HG02938 (cell line): ENCODE measurements at regions not wholly inside any gene's neighbourhood (a gene's known extent, or its start where the extent isn't known, plus 50 kb on each side); places are given as distances from the start of the nearest gene placed in this dataset.

Source experiments
- ATAC-seq: cut with Tn5 transposase; IDR thresholded peaks from one replicate; pipeline ENCODE4 v1.9.1; 2021; ENCODE audit warnings: mild to moderate bottlenecking, moderate library complexity; ENCODE audit not compliant: unreplicated experiment

GRCh38 chr12:66848967-66849366 lies 170.1 kb upstream of the GRIP1 start:
- no peak for ATAC-seq

GRCh38 chr12:66851134-66851533 lies 172.3 kb upstream of the GRIP1 start:
- ATAC-seq: no peak

DNA sequence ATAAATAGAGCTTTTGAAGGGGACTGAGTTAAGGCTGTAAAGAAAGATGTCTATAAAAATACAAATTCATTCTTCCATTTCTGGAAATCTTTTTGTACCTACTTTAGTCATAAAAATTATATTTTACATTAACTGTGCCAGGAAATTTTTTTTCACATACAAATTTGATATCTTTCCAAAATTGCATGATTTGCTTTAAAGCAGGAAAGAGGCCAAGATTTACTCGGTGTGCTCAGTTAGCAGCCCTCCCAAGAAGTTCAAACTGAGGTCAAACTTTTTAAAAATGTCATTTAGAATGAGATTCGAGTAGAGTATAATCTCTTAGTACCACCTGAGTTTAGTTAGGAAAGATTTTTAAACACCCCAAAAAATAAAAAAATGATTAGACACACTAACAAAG lies 173.2 kb upstream of the GRIP1 start:
- no peak for ATAC-seq

DNA sequence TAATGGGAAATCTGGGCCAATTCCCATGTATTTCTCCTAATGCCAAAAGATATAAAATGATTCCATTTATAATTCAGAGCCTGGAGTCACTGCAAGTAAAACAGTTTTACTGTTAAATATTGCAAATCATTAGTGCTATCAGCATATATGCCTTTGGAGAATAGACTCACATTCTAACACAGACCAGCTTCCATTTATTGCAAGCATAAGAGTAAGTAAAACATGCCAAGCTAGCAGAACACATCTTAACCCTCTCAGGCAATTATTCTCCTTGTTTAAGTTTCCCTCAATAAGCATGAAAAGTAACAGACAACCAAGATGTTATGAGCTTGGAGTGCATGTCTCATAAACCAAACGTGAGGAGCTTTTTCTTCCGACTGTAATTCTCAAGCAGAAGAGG lies 173.9 kb upstream of the GRIP1 start:
- ATAC-seq: no peak

DNA sequence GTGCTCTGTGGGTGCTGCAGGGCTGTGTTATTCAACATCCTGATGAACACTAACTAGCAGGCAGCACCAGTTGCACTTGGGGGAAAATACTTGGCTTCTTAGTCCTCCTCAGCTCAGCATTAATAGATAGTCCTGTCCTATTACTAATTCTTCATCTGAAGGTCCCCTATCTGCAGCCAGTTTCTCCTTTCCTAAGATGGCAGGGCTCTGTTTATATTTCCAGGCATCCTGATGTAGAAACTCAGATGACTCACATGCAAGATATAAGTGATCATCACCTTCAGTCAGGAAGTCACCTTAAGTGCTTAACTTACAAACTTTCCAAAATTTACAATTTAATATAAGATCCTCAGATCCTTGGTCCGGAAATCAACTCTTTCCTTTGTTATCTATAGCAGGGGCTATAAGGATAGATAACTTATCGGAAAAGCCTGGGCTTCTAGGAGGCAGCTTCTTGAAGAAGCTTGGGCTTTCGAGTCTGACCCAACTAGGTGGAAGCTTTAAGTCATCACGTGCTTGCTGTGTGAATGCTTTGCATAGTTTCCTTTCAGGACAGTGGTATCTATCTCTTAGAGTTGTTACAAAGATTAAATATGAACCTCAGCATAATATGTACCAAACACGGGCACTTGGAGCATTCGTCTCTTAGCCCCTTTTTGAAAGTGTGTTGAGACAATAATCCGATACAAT lies 181.0 kb upstream of the GRIP1 start:
- ATAC-seq: no peak

DNA sequence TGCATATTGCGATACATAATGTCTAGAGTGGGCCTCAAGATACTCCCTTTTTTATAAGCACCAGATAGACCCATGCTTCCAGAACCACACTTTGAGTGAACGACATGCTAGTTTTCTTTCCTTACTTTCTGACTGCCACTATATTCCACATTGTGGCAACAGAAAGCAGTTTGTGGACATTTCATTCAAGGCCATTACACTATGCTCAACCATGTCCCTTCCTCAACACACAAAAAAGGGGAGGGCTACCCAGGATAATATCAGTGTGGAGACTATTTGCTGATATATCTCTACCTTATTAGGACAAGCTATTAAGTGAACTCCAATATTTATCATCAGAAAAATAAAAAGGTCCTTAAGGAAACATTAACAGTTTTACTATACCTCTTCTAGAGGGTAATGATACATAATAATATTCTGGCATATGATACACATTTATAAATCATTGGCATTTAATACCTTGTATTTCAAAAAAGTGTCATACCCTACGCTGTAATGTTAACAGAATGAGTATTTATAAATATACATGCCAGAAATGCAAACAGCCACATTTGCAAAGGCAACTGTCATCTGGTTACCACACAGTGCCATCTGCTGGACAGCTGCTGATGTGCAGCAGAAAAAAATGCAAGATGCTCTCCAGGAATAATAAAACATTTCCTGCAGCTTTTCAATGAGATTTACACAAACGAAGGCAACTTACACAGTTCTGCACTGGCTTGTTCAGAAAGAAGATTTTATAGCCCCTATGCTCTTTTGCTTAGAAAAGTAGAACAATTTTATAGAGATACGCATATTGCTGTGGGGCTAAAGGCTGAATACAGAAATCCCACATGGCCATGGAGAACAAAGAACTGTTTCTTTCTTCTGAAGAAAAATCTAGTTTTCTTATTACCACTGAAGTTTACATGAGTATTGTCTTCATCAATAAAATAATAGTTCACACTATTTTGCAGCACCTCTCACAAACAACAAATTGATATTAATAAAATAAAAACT lies 182.2 kb upstream of the GRIP1 start:
- ATAC-seq: peak; percentile 73

DNA sequence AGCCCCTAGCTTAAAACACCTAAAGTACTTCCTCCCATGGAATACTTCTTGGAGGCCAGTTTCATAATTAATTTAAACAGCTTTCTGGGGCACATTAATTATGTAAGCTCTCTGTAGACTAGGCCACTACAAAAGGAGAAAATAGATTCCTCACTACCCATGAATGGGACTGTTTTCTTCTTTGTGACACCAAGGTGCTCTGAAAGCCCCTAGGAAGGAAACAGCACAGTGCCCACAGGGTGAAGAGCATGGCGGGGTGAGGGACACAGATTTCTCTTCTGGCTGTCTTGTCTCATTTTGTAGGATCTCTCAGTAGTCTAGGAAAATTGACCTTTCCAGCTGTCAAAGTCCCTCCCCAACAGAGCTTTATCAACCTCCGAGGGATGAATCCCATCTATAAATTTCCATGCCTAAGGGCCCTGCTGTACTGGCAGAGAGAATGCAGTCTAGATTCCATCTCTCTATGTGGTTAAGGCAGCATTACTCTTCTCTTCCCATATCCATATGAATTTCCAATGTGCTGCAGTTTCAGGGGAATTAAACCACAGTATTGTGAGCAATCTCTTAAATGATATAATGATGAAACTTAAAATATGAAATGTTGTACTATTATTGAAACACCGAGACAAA lies 183.6 kb upstream of the GRIP1 start:
- ATAC-seq: no peak

GRCh38 chr12:66863276-66863675 lies 184.4 kb upstream of the GRIP1 start:
- ATAC-seq: no peak

DNA sequence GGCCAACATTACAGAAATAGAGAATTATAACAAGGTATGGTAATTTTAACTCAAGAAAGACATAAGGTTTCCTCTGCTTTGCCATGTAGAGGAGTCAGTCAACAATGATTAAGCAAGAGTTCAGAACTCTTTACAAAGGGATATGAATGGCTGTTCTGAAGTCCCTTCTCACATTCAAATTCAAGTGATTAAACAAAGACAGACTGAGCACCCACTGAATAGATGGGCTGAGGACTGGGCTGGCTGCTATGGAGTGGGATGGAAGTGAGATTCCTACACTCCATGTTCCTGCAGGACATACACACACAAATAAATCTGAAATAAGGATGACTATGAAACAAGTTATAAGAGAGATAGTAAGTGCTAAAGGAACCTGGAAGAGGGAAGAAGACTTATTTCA lies 199.0 kb upstream of the GRIP1 start:
- ATAC-seq: no peak

DNA sequence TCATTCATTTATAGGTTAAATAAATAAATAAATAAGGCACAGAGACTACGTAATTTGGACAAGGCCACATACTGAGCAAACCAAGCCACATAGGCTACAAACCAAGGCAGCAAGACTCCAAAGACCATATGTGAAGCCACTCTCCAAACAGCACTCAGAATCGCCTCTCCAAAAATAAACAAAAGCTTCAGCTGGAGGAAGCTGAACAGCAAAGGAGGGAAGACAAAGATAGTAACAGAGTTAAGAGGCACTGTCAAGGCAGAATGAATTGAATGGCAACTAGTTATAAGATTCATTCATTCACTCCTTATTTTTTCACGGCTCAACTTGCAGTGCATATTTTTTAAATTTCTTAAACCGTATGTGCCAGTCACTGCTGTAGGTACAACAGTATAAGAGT lies 200.5 kb upstream of the GRIP1 start:
- ATAC-seq: no peak

DNA sequence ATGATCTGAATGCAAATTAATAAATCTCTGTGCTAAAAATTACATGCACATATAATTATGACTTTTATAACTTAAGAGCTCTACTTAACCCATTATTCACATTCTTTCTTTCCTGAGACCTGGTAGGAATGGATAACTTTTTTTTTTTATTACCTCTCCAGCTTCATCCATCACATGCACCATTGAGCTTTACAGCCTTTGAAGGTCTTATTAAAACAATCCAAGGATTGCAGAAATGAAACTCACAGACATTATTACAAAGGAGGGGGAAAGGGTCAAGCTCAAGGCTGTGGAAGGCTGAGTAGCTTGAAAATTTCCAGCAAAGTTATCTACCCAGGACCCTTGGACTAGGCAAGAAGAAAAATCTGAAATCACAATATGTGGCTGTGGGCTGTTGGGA lies 202.5 kb upstream of the GRIP1 start:
- no peak for ATAC-seq

GRCh38 chr12:66884091-66884490 lies 205.2 kb upstream of the GRIP1 start:
- no peak for ATAC-seq

- ATAC-seq: no peak
Measured at GRCh38 chr12:66885115-66885875, 206.4 kb upstream of the GRIP1 start.

- no peak for ATAC-seq
Measured at GRCh38 chr12:66896797-66897196, 217.9 kb upstream of the GRIP1 start.

- no peak for ATAC-seq
Measured at GRCh38 chr12:66898700-66899469, 220.0 kb upstream of the GRIP1 start.

DNA sequence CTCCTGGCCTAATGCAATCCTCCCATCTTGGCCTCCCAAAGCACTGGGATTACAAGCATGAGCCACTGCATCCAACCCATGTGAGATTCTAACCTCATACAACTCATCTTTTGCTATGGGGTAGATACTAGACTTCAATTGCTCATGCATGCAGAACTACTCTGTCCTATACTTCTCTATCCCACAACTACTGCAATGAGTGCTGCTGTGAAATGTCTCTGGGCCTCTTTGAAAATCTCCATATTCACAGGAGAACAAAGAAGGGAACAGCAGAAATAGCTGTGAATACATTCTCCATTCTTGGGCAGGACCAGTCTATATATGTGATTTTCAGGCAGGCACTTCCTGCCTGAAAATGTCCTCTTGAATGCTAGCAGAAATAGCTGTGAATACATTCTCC lies 220.7 kb upstream of the GRIP1 start:
- ATAC-seq: no peak

DNA sequence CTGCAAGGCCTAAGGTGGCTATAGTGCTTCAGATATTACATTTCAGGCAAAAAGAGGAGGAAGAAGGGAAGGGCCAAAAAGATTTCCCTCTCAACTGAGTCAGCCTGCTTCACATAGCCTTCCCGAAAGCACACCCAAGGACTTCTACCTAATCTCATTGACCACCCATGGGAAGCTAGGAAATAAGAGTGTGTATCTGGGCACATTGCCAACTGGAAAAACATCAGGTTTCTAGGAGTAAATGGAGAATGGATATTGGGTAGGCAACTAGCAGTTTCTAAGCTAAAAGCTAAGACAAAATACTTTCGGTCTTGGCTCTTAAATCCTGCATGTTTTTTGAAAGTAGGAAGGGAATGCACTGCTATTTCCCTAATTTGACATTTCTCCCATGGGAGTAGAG lies 221.7 kb upstream of the GRIP1 start:
- no peak for ATAC-seq

- peak; percentile 95 for ATAC-seq
Measured at GRCh38 chr12:66901138-66901932, 222.5 kb upstream of the GRIP1 start.

- no peak for ATAC-seq
Measured at GRCh38 chr12:66902020-66902419, 223.1 kb upstream of the GRIP1 start.
